ENCODE measurements at regions not wholly inside any gene's neighbourhood (a gene's known extent, or its start where the extent isn't known, plus 50 kb on each side); places are given as distances from the start of the nearest gene placed in this dataset.

- intact Hi-C loops (cut with DNase I) = no loop called here
- H3K36me3 ChIP-seq = no peaks in the 10 kb centered on the region
- no peak for TF ChIP-seq POLR2AphosphoS5 (IDR thresholded peaks at IDR 0.05)
- no peak for TF ChIP-seq POLR2A (IDR thresholded peaks at IDR 0.05)
- no peak for TF ChIP-seq CTCF (IDR thresholded peaks at IDR 0.05)
These were observed 424.0 kb upstream of the NECTIN3 start for GRCh38 chr3:110647586-110647985.

GRCh38 chr3:110650741-110651140 is 420.9 kb upstream of the NECTIN3 start:
- Histone ChIP-seq H3K4me3 (no peak overlapping the region), H3K27me3 (replicated peaks; ENCODE audit: insufficient read depth) (no peaks in the 10 kb centered on the region), H3K36me3 (no peaks in the 10 kb centered on the region), H3K4me1 (replicated peaks) (no peaks in the 10 kb centered on the region), H3K27ac (no peak overlapping the region), H3K9me3 (no peaks in the 10 kb centered on the region)
- 16% methylated on average over 1 of the region's 1 CpG for WGBS
- intact Hi-C loops (cut with DNase I) = no loop called here
- DNase-seq (ENCODE audit: low spot score) = no peak
- TF ChIP-seq CTCF (IDR thresholded peaks at IDR 0.05) (no peak), POLR2A (IDR thresholded peaks at IDR 0.05) (no peak), POLR2AphosphoS5 (IDR thresholded peaks at IDR 0.05) (no peak)

More at GRCh38 chr3:110647586-110647985, 424.0 kb upstream of the NECTIN3 start:
- 84% methylated on average over 2 of the region's 2 CpGs for WGBS
- Histone ChIP-seq H3K4me3 (no peak overlapping the region), H3K27ac (no peak overlapping the region), H3K4me1 (replicated peaks) (no peaks in the 10 kb centered on the region), H3K9me3 (no peaks in the 10 kb centered on the region), H3K27me3 (replicated peaks; ENCODE audit: insufficient read depth) (no peaks in the 10 kb centered on the region)
- no peak for DNase-seq (ENCODE audit: low spot score)

GRCh38 chr3:110654843-110655502 is 416.6 kb upstream of the NECTIN3 start:
- no peaks in the 10 kb centered on the region for H3K9me3 ChIP-seq
- intact Hi-C loops (cut with DNase I) = no loop called here
- no peaks in the 10 kb centered on the region for H3K27me3 ChIP-seq (replicated peaks; ENCODE audit: insufficient read depth)
- TF ChIP-seq POLR2AphosphoS5 (IDR thresholded peaks at IDR 0.05) (no peak), POLR2A (IDR thresholded peaks at IDR 0.05) (no peak), CTCF (IDR thresholded peaks at IDR 0.05) (no peak)
- no peaks in the 10 kb centered on the region for H3K36me3 ChIP-seq
- H3K4me3 ChIP-seq = no peak overlapping the region
- no peaks in the 10 kb centered on the region for H3K4me1 ChIP-seq (replicated peaks)
- 35% methylated on average over 3 of the region's 3 CpGs for WGBS
- no peak overlapping the region for H3K27ac ChIP-seq
- no peak for DNase-seq (ENCODE audit: low spot score)

- no peaks in the 10 kb centered on the region for H3K9me3 ChIP-seq
- WGBS = 48% methylated on average over 3 of the region's 3 CpGs
- H3K27ac ChIP-seq = no peak overlapping the region
- no peaks in the 10 kb centered on the region for H3K4me1 ChIP-seq (replicated peaks)
- H3K36me3 ChIP-seq = no peaks in the 10 kb centered on the region
- TF ChIP-seq POLR2A (IDR thresholded peaks at IDR 0.05) (no peak), CTCF (IDR thresholded peaks at IDR 0.05) (no peak), POLR2AphosphoS5 (IDR thresholded peaks at IDR 0.05) (no peak)
- H3K4me3 ChIP-seq = no peak overlapping the region
- DNase-seq (ENCODE audit: low spot score) = no peak
- H3K27me3 ChIP-seq (replicated peaks; ENCODE audit: insufficient read depth) = no peaks in the 10 kb centered on the region
- intact Hi-C loops (cut with DNase I) = no loop called here
These were observed 415.1 kb upstream of the NECTIN3 start for GRCh38 chr3:110656394-110657025.

GRCh38 chr3:110664148-110664547 is 407.5 kb upstream of the NECTIN3 start:
- DNase-seq (ENCODE audit: low spot score) = no peak
- TF ChIP-seq POLR2A (IDR thresholded peaks at IDR 0.05) (no peak), POLR2AphosphoS5 (IDR thresholded peaks at IDR 0.05) (no peak)

More at GRCh38 chr3:110664148-110664547, 407.5 kb upstream of the NECTIN3 start:
- Histone ChIP-seq H3K4me1 (replicated peaks) (no peaks in the 10 kb centered on the region), H3K27ac (no peak overlapping the region), H3K9me3 (no peaks in the 10 kb centered on the region), H3K36me3 (no peaks in the 10 kb centered on the region), H3K4me3 (no peak overlapping the region), H3K27me3 (replicated peaks; ENCODE audit: insufficient read depth) (no peaks in the 10 kb centered on the region)
- WGBS = 85% methylated on average over 2 of the region's 2 CpGs
- intact Hi-C loops (cut with DNase I) = no loop called here

Data from prostate gland (tissue), 2 donors.